ENCODE measurements at regions not wholly inside any gene's neighbourhood (a gene's known extent, or its start where the extent isn't known, plus 50 kb on each side); places are given as distances from the start of the nearest gene placed in this dataset.
"Not testable (repeated sequence)": the region's sequence is repeated elsewhere in the genome, so short reads cannot be mapped to it uniquely, and the experiment has no call there.

DNA sequence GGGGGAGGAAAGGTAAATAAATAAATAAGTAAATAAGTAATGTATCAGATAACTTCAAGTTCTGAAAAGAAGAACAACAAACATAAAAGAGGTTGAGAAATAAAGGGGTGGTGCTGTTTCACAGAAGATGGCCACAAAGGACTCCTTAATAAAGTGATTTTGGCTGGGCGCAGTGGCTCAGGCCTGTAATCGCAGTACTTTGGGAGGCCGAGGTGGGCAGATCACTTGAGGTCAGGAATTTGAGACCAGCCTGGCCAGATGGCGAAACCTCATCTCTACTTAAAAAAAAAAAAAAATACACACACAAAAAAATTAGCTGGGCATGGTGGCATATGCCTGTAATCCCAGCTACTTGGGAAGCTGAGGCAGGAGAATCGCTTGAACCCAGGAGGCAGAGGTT lies 315.5 kb downstream of the MIAT start:
- not testable (repeated sequence) for DNase-seq (ENCODE audit: low read depth)

GRCh38 chr22:26974034-26974433 lies 316.6 kb downstream of the MIAT start:
- DNase-seq (ENCODE audit: low read depth): no peak

GRCh38 chr22:26974914-26975803 lies 317.8 kb downstream of the MIAT start:
- no peak for DNase-seq (ENCODE audit: low read depth)

- no peak for DNase-seq (ENCODE audit: low read depth)
Observed at GRCh38 chr22:26975865-26976264, 318.5 kb downstream of the MIAT start.

GRCh38 chr22:26977741-26978376 lies 320.5 kb downstream of the MIAT start:
- DNase-seq (ENCODE audit: low read depth): no peak

- DNase-seq (ENCODE audit: low read depth): no peak
Observed at GRCh38 chr22:26979294-26979693, 321.9 kb downstream of the MIAT start.

DNA sequence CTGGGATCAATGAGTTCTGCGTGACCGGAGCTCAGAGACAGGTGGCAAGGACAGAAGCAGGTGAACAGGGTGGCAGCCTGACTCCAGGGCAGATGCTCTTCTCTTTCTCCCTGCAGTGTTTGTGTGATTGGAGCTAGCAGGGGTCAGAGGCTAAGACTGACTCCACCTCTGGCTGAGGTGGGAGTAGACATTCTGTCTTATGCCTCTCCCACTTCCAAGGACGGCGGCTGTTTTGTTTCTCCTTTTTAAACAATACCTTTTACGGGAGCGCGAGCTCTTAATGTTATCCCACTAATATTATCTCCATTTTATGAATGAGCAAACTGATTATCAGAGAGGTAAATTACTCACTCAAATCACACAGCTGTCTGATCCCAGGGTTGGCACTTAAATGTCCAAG lies 323.7 kb downstream of the MIAT start:
- no peak for DNase-seq (ENCODE audit: low read depth)

- no peak for DNase-seq (ENCODE audit: low read depth)
Observed at GRCh38 chr22:26981541-26981940, 324.2 kb downstream of the MIAT start.

DNA sequence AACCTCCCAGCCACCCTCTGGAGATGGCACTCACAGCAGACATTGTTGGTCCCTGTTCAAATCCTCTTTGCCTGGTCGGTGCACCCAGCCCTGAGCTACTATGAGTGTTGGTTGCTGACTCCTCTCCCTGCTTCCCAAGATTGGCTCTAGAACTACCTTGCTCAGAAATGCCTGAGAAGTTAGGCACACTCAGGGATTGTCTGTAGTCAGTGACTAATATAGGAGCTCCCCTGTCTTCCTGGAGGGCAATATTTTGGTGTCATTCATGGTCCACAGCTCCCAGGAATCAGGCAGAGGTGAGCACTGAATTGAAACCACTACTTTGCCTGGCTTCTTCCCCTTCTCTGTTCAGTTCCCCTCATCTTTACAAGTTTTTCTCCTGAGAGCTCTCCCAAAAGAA lies 325.9 kb downstream of the MIAT start:
- no peak for DNase-seq (ENCODE audit: low read depth)

DNA sequence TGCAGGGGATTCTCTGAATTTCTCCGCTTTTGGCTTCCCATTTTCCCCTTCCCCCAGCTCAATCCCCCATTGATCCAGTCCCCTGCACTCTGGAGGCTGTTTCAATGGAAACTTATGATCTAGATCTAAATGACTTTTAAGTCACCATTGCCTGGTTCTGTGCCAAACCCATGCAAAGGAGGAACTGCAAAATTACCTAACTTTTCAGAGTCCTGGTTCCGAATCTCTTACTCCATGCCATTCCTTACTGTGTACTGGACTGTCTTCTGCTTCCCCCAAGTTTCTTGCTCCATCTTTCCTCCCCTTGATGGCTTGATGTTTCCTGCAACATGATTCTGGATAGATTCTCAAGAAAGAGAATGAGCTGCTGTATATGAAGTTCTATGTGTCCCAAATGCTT lies 327.8 kb downstream of the MIAT start:
- no peak for DNase-seq (ENCODE audit: low read depth)

GRCh38 chr22:26985931-26986782 lies 328.8 kb downstream of the MIAT start:
- no peak for DNase-seq (ENCODE audit: low read depth)

DNA sequence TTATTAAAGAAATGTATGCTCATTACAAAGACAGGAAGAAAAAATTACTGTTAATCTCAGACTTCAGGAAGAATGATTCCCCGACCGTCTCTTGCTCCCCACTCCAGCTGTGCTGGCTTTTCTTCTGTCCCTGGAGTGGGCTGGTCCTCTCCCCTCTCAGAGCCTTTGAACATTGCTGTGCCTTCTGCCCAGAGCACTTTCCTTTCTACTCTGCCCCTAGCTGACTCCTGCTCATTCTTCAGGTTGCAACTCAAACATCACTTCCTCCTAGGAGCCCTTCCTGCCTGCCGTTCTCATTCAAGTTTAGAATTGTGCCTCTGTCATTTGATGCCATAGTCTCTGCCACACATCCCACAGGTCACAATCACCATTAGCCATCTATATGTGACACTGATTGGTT lies 329.5 kb downstream of the MIAT start:
- no peak for DNase-seq (ENCODE audit: low read depth)

- no peak for DNase-seq (ENCODE audit: low read depth)
Observed at GRCh38 chr22:26990503-26991189, 333.3 kb downstream of the MIAT start.

DNA sequence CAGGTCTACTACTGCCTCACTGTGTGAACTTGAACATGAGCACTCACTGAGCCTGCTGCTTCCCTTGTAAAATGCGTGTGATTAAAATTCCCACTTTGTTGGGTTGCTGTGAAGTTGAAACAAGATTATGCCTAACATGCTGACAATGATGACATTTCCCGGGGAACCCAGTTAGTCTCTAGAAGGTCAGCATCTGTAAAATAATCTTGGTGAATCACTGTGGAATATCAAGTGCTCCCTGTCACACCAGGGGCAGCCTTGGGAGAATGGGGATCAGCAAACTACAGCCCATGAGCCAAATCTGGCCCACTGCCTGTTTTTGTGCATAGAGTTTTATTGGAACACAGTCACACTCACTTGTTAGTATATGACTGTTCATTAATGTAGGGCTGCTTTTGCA lies 335.2 kb downstream of the MIAT start:
- DNase-seq (ENCODE audit: low read depth): no peak

DNA sequence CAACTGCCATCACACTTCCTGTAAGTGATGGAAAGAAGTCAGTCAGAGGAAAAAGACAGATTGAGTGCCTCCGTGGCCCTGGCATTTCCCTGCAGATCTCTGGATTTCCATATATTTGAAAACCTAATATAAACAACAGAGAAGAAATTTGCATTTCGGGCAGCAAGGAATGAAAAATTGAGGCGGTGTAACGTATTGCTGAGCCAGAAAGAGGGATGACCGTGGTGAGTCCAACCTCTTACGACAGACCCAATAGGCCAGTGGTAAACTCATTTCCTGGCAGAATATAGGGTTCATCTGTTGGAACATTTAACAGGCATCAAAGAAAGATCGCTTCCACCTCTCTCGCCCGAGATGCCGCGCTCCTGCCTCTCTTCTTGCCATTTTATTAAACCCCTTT lies 336.5 kb downstream of the MIAT start:
- no peak for DNase-seq (ENCODE audit: low read depth)

GRCh38 chr22:26994801-26995200 lies 337.4 kb downstream of the MIAT start:
- no peak for DNase-seq (ENCODE audit: low read depth)

GRCh38 chr22:26995235-26995634 lies 337.8 kb downstream of the MIAT start:
- DNase-seq (ENCODE audit: low read depth): no peak

- DNase-seq (ENCODE audit: low read depth): no peak
Observed at GRCh38 chr22:26996154-26996553, 338.8 kb downstream of the MIAT start.

GRCh38 chr22:26998129-26998528 lies 340.7 kb downstream of the MIAT start:
- no peak for DNase-seq (ENCODE audit: low read depth)

DNA sequence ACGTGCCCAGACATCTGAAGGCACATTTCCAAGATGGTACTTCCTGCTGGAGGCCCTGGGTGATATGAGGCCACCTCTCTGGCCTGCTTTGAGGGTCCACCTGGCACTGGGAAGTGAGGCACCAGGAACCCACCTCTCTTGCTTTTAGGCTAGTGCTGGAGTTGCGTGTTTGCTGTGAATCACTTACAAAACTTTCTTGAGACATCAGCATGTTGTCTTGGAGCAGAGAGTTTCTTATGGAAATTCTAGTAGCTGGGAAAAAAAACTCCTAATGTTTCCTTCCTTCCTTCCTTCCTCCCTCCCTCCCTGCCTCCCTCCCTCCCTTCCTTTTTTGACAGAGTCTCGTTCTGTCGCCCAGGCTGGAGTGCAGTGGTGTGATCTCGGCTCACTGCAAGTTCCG lies 341.3 kb downstream of the MIAT start:
- DNase-seq (ENCODE audit: low read depth): no peak

DNA sequence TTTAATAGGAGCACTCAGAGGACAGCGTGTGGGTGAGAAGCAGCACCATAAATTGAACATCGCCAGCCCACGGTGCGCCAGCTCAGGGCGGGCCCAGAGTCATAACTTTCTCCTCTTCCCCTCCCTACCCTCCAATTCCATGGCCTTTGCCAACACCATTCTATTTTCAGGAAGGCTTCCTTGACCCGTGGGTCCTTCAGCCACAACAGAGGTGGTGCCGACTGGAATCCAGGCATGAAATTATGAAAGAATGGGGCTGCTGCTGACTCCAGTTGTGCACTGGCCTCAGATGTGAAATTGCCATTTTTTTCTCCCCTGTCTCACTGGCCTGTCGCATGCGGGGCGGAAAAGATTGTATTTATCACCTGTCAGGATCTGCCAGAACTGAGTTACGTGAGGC lies 345.9 kb downstream of the MIAT start:
- no peak for DNase-seq (ENCODE audit: low read depth)

GRCh38 chr22:27004434-27004833 lies 347.0 kb downstream of the MIAT start:
- DNase-seq (ENCODE audit: low read depth): no peak

Measured in fibroblast of the conjunctiva (primary cell).